ENCODE measurements at regions not wholly inside any gene's neighbourhood (a gene's known extent, or its start where the extent isn't known, plus 50 kb on each side); places are given as distances from the start of the nearest gene placed in this dataset.
"Not testable (repeated sequence)": the region's sequence is repeated elsewhere in the genome, so short reads cannot be mapped to it uniquely, and the experiment has no call there.

GRCh38 chr3:99562138-99562537, 76.3 kb upstream of the COL8A1 start:
- DNase-seq (no peak), ATAC-seq (ENCODE audit: low FRiP score in 2 of 2) (no peak)
- no peaks in the 10 kb centered on the region for H3K9me3 ChIP-seq
- H3K27me3 ChIP-seq: no peaks in the 10 kb centered on the region
- no peaks in the 10 kb centered on the region for H3K4me1 ChIP-seq
- 50 to 60% methylated on average over 1 of the region's 1 CpG for WGBS, 2 donors
- no peak overlapping the region for H3K4me3 ChIP-seq
- TF ChIP-seq POLR2A (IDR thresholded peaks at IDR 0.05) (no peak), POLR2AphosphoS5 (IDR thresholded peaks at IDR 0.05) (no peak), CTCF (IDR thresholded peaks at IDR 0.05) (no peak), EP300 (IDR thresholded peaks at IDR 0.05) (no peak)
- H3K36me3 ChIP-seq: no peaks in the 10 kb centered on the region
- H3K27ac ChIP-seq: no peak overlapping the region

GRCh38 chr3:99561056-99561455, 77.3 kb upstream of the COL8A1 start:
- no peak overlapping the region for H3K27ac ChIP-seq
- no peaks in the 10 kb centered on the region for H3K4me1 ChIP-seq
- H3K9me3 ChIP-seq: no peaks in the 10 kb centered on the region
- DNase-seq (no peak), ATAC-seq (ENCODE audit: low FRiP score in 2 of 2) (no peak)
- WGBS, 2 donors: 91 to 97% methylated on average over 3 of the region's 3 CpGs
- no peaks in the 10 kb centered on the region for H3K36me3 ChIP-seq
- no peak overlapping the region for H3K4me3 ChIP-seq
- no peak for TF ChIP-seq POLR2A (IDR thresholded peaks at IDR 0.05)
- TF ChIP-seq EP300 (IDR thresholded peaks at IDR 0.05): no peak
- TF ChIP-seq CTCF (IDR thresholded peaks at IDR 0.05): no peak
- no peak for TF ChIP-seq POLR2AphosphoS5 (IDR thresholded peaks at IDR 0.05)
- H3K27me3 ChIP-seq: no peaks in the 10 kb centered on the region

- TF ChIP-seq CTCF (IDR thresholded peaks at IDR 0.05): no peak
- TF ChIP-seq POLR2A (IDR thresholded peaks at IDR 0.05): no peak
- TF ChIP-seq POLR2AphosphoS5 (IDR thresholded peaks at IDR 0.05): no peak
- TF ChIP-seq EP300 (IDR thresholded peaks at IDR 0.05): no peak
- Histone ChIP-seq H3K4me1 (no peaks in the 10 kb centered on the region), H3K27me3 (no peaks in the 10 kb centered on the region), H3K36me3 (no peaks in the 10 kb centered on the region), H3K27ac (no peak overlapping the region), H3K4me3 (no peak overlapping the region), H3K9me3 (no peaks in the 10 kb centered on the region)
- DNase-seq (no peak), ATAC-seq (ENCODE audit: low FRiP score in 2 of 2) (no peak)
Measured at GRCh38 chr3:99559196-99559595, 79.2 kb upstream of the COL8A1 start.

- not testable (repeated sequence) for H3K9me3 ChIP-seq
- 97 to 98% methylated on average over 5 of the region's 5 CpGs for WGBS, 2 donors
Measured at GRCh38 chr3:99555885-99556284, 82.5 kb upstream of the COL8A1 start.

GRCh38 chr3:99551520-99551919, 86.9 kb upstream of the COL8A1 start:
- 92 to 97% methylated on average over 1 of the region's 1 CpG for WGBS, 2 donors
- Histone ChIP-seq H3K27me3 (no peaks in the 10 kb centered on the region), H3K36me3 (no peaks in the 10 kb centered on the region), H3K4me3 (no peak overlapping the region), H3K27ac (no peak overlapping the region), H3K9me3 (no peaks in the 10 kb centered on the region), H3K4me1 (peaks cover 1 to 8% (median 4%) of the 10 kb centered on the region in 4 donors)
- TF ChIP-seq POLR2AphosphoS5 (IDR thresholded peaks at IDR 0.05): no peak
- no peak for TF ChIP-seq CTCF (IDR thresholded peaks at IDR 0.05)
- no peak for TF ChIP-seq POLR2A (IDR thresholded peaks at IDR 0.05)
- no peak for TF ChIP-seq EP300 (IDR thresholded peaks at IDR 0.05)
- ATAC-seq (ENCODE audit: low FRiP score in 2 of 2) (no peak), DNase-seq (no peak)

More at GRCh38 chr3:99555885-99556284, 82.5 kb upstream of the COL8A1 start:
- ATAC-seq (ENCODE audit: low FRiP score in 2 of 2); H3K27ac ChIP-seq; H3K36me3 ChIP-seq; H3K27me3 ChIP-seq; H3K4me1 ChIP-seq; DNase-seq; H3K4me3 ChIP-seq: not testable (repeated sequence)

Measured in upper lobe of left lung (tissue), 6 donors.